HG02588 (cell line): ENCODE measurements at regions not wholly inside any gene's neighbourhood (a gene's known extent, or its start where the extent isn't known, plus 50 kb on each side); places are given as distances from the start of the nearest gene placed in this dataset.
"Not testable (repeated sequence)": the region's sequence is repeated elsewhere in the genome, so short reads cannot be mapped to it uniquely, and the experiment has no call there.

Source experiments
- ATAC-seq: cut with Tn5 transposase; IDR thresholded peaks from one replicate; pipeline ENCODE4 v1.9.1; 2021; ENCODE audit warnings: mild to moderate bottlenecking, moderate library complexity; ENCODE audit not compliant: unreplicated experiment

DNA sequence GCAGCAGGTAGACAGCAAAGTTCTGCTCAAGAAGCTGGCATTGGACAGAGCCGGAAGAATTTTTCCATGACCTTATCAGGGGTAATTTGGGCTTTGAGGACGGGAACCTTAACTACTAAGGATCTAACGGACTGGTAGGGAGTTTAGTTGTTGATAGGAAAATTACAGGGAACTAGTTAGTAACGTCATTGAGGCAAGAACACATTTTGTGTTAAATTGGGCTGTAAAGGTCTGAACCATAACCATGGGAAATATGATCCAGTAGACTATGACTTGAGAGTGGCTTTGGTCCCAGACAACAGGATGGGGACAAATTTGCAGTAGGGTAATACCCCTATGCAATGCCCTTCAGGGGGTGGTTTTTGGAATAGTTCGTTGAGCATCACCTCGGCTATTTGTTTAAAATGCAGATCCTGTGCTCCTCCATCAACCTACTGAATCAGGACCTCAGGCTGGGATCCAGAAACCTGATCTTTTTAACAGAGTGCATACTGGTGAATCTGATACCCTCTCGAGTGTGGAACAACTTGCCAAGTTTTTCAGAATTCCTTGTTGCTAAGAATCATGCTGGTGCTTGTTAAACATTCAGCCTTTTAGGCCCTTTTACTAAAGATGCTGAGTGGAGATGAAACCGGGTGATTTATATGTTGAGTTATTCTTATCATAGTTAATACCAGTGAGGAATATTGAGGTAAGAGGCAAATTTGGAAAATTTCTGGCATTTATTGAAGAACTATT lies 255.1 kb downstream of the MAP2K6 start:
- ATAC-seq, result no peak

DNA sequence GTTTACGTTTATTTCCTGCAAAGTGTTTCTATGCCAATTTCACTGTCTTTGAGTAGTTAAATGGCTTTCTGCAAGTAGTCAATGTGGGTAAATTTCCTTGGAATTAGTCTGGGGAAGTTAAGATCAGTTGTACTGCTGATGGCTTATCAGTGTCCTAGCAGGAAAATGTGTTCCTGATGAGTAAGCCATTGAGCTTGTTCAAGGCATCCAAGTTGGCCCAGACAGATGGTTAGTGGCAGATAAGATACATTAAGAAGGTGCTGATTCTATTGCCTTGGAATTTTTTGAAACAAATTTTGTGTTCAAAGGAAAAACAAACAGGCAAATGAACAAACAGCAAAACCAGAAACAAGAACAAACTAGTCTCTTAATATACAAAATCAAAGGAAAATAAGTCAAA lies 258.4 kb downstream of the MAP2K6 start:
- ATAC-seq, result no peak

DNA sequence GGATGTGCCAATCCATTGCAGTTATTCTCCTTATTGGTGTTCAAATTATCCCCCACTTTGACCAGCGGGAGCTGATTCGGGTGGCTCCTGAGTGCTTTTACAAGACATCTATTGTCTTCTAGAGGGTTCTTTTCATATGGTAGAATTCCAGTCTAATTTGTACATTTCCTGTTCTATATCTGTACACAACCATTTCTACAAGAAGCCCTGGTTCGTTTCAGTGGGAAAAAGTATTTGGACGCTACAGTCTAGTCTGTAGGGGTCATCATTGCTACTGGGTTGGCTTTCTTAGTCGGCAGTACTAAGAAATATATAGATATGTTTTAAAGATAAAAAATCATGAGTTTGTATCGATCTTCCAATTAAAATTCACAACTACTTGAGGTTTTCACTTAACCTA lies 262.6 kb downstream of the MAP2K6 start:
- no peak for ATAC-seq

GRCh38 chr17:69678206-69678605 lies 263.7 kb downstream of the MAP2K6 start:
- no peak for ATAC-seq

- no peak for ATAC-seq
These were observed 265.3 kb downstream of the MAP2K6 start for GRCh38 chr17:69679829-69680228.

DNA sequence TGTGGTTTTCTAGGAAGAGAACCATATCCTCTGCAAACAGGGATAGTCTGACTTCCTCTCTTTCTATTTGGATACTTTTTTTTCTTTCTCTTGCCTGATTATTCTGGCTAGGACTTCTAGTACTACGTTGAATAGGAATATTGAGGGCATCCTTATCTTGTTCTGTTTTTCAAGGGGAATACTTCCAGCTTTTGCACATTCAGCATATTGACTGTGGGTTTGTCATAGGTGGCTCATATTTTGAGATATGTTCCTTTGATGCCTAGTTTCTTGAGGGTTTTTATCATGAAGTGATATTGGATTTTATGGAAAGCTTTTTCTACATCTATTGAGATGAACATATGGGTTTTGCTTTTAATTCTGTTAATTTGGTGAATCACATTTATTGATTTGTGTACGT lies 269.8 kb downstream of the MAP2K6 start:
- no peak for ATAC-seq

DNA sequence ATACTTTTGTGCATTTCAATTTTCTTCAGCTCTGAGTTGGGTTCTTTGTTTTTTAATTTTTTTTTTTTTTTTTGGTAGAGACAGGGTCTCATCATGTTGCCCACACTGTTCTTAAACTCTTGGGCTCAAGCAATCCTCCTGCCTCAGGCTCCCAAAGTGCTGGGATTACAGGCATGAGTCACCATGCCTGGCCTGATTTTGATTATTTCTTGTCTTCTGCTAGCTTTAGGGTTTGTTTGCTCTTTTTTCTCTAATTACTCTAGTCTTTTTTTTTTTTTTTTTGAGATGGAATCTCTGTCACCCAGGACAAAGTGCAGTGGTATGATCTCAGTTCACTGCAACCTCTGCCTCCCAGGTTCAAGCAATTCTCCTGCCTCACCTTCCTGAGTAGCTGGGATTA lies 270.7 kb downstream of the MAP2K6 start:
- not testable (repeated sequence) for ATAC-seq

DNA sequence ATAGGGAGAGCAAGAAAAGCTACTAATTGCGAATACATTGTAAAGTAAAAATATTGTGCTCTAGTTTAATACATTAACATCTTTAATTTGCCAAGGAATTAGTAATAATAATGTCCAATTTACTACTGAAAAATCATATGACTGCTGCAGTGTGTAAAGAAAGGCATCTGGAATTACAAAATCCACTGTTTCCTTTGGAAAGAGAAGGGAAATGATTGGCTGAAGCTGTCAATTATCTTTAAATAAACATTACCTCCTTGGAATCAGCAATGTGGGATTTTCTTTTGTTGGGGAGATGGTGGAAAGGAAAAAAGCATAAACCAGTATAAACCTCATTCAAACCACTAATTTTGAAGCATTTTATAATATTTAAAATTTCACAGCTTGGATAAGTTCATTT lies 276.0 kb downstream of the MAP2K6 start:
- no peak for ATAC-seq

- no peak for ATAC-seq
These were observed 277.7 kb downstream of the MAP2K6 start for GRCh38 chr17:69692171-69692570.

DNA sequence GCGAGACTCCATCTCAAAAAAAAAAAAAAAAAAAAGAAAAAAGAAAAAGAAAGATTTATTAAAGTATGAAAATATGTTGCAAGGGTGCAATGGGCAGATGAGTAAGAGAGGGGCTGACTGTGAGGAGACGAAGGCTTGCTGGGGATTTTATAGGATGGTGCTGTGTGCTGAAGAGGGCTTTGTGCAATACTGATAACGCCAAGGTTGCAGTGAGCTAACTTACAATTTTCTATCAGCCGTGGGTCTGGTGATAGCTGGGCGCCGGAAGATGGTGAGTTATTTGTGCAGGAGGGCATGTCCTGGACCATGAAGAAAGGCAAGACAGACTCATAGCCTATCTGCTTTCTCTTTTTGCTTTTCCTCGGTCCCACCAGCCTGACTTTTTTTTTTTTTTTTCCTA lies 281.1 kb downstream of the MAP2K6 start:
- no peak for ATAC-seq

- no peak for ATAC-seq
These were observed 282.2 kb downstream of the MAP2K6 start for GRCh38 chr17:69696650-69697049.

- not testable (repeated sequence) for ATAC-seq
These were observed 283.9 kb downstream of the MAP2K6 start for GRCh38 chr17:69698352-69698751.

GRCh38 chr17:69702078-69702477 lies 287.6 kb downstream of the MAP2K6 start:
- no peak for ATAC-seq

- no peak for ATAC-seq
These were observed 289.3 kb downstream of the MAP2K6 start for GRCh38 chr17:69703751-69704150.

DNA sequence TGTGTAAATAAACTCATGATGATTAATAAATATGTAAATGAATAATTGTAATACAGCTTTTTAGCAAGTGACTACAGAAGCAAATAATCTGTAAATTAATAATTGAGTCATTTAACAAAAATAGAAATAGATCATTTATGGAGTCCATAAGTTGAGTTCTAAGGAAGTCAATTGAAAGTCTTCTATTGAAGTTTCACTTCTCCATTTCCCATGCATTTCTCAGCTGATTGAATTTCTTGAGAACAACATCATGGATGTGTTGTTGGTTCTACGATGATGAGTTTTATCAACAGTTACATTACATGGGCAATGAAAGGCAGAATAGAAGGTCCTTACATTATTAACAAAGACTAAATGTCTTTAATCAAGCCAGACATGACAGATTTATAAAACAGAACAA lies 290.4 kb downstream of the MAP2K6 start:
- no peak for ATAC-seq

DNA sequence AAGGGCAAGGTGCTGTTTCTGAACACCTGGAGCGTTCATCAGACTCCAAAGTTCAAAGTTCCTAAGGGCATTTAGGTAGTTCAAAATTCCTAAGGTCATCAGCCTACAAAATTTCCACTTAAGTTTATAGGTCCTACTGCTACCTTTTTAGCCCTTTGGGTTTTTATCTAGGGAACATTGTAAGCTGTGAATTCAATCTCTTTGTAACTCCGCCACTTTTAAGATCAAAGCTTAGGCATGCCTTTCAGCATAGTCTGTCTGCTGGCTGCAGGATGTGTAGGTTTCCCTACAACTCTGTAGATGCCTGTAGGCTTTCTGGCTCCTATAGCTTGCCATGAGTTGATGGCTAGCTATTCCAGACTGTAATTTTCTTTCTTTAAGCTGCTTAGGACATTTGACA lies 291.6 kb downstream of the MAP2K6 start:
- ATAC-seq, result no peak

DNA sequence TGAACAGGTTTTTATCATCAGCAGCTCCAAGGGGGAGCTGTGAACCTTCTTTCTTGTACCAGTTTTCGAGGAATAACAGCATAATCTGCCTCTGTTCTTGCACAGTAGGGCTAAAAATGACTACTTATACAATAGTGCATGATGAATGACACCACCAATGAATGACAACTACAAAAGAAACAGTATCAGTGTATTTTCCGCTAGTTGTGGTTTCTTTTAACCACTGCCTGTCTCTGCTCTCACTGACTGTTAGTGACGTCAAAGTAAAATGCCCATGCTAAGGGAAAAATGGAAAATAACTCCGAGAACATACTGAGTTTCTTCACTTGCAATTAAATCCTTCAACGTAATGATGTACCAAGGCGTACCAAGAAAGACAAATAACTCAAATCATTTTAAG lies 294.9 kb downstream of the MAP2K6 start:
- no peak for ATAC-seq

- ATAC-seq, result no peak
These were observed 296.4 kb downstream of the MAP2K6 start for GRCh38 chr17:69710926-69711325.

DNA sequence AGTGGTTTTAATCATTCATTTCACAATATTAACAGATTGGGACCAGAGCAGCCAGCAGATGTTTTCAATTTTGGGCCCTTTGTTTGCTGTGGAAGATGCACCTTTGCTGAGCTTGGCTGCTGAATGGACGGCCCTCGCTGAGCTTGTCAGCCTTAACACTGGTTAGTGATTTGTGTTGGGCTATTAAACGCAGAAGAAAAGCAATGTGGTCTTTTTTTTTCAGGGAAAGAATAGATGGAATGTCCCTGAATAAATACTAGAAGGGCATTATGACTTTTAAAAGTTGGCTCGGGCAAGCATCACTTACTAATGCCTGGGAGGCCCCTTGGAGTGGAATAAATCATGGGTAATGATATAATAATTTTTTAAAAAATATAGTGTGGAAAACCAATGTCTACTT lies 297.0 kb downstream of the MAP2K6 start:
- no peak for ATAC-seq

DNA sequence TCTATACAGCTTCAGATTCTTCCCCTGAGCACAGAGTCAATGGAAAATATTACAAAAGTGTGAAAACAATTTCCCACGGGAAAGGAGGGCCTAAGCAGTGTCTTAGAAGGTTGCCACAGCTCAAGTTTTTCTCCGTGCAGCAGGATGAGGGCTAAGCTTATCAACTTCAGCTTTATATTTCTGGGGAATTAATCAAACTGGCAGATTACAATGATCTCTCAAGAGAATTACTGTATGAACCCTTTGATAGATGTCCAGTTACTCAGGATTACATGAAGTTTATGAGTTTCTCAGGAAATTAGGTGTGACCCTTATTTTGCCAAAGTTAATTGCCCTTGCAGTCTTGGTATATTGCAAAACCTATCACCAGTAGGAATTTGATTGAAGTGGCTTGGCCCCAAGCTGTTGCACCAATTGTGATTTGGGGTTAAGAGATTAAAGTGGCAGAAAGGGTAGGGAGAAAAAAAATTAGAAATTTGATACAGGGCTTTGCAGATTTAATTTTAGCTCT lies 298.4 kb downstream of the MAP2K6 start:
- no peak for ATAC-seq

- ATAC-seq, result no peak
These were observed 299.3 kb downstream of the MAP2K6 start for GRCh38 chr17:69713815-69714214.

GRCh38 chr17:69714669-69715068 lies 300.2 kb downstream of the MAP2K6 start:
- ATAC-seq, result no peak

DNA sequence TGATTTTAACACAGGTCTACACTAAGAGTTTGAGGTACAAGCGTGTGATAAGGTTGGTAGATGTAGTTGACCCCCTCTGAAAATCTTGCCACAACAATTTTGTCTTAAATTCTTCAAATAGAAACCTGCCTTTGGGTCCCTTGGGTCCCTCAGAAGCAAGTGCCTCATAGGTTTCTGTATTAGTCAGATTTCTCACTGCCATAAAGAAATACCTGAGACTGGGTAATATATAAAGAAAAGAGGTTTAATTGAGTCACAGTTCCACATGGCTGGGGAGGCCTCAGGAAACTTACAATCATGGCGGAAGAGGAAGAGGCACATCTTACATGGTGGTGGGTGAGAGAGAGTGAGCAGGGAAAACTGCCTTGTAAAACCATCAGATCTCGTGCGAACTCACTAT lies 301.2 kb downstream of the MAP2K6 start:
- no peak for ATAC-seq
